Activated B cell treated with CpG ODN at 0.5 μM for 24 hours (primary cell): ENCODE measurements at regions not wholly inside any gene's neighbourhood (a gene's known extent, or its start where the extent isn't known, plus 50 kb on each side); places are given as distances from the start of the nearest gene placed in this dataset.
"Not testable (repeated sequence)": the region's sequence is repeated elsewhere in the genome, so short reads cannot be mapped to it uniquely, and the experiment has no call there.

Experiments
- ATAC-seq: fragments of 200-7000 bp; cut with Tn5 transposase; one replicate; pipeline ENCODE4 v1.10.0; 2021; ENCODE audit warnings: low read depth, mild to moderate bottlenecking, moderate library complexity
- CTCF ChIA-PET: fragments of 350-600 bp; sonication (Branson Sonifier 250); formaldehyde crosslinking; loops from one replicate; lab custom pipeline; 2021; ENCODE audit warnings: antibody characterized with exemption; lab: Charles Lee
- POLR2A ChIA-PET: fragments of 350-600 bp; sonication (Branson Sonifier 250); formaldehyde crosslinking; loops from one replicate; lab custom pipeline; 2021; ENCODE audit warnings: antibody characterized with exemption; lab: Charles Lee
- DNase-seq: peaks from one replicate; pipeline ENCODE4 v3.0.0; 2022
- H3K27ac Mint-ChIP-seq: one replicate; pipeline ENCODE4 v1.8.0; 2020; ENCODE audit warnings: mixed read lengths
- H3K27me3 Mint-ChIP-seq: one replicate; pipeline ENCODE4 v1.8.0; 2021; ENCODE audit warnings: mixed read lengths
- H3K36me3 Mint-ChIP-seq: one replicate; pipeline ENCODE4 v1.8.0; 2021; ENCODE audit warnings: low read depth, mixed read lengths
- H3K4me1 Mint-ChIP-seq: one replicate; pipeline ENCODE4 v1.8.0; 2021; ENCODE audit warnings: mixed read lengths
- H3K4me3 Mint-ChIP-seq: one replicate; pipeline ENCODE4 v1.8.0; 2020; ENCODE audit warnings: mild to moderate bottlenecking, mixed read lengths
- H3K9me3 Mint-ChIP-seq: one replicate; pipeline ENCODE4 v1.8.0; 2020; ENCODE audit warnings: mixed read lengths
- intact Hi-C: fragments of 100-400 bp; cut with micrococcal nuclease; formaldehyde crosslinking; loops from one replicate; pipeline ENCODE4 v1.15.1; 2024

DNA sequence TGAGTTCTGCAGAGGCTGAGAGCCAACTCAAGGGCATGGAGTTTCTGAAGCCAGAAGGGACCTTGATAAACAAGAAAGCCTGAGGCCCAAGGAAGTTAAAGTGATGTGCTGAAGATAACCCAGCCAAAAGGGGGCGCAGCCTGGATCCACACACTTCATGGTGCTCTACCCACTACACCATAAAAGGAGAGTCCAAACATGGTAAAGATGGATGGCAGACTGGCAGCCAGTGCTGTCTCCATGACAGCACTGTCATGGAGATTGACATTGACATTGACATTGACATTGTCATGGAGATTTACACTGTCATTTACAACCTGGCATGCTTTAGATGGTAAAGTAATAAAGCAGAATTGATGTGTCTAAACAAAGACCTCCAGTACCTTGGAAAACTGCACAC, 67.2 kb upstream of the PLGLB2 start:
- POLR2A ChIA-PET, CTCF ChIA-PET, H3K36me3 Mint-ChIP-seq, H3K4me3 Mint-ChIP-seq, intact Hi-C loops, ATAC-seq, H3K9me3 Mint-ChIP-seq, H3K27ac Mint-ChIP-seq, H3K4me1 Mint-ChIP-seq, H3K27me3 Mint-ChIP-seq, DNase-seq: not testable (repeated sequence)

DNA sequence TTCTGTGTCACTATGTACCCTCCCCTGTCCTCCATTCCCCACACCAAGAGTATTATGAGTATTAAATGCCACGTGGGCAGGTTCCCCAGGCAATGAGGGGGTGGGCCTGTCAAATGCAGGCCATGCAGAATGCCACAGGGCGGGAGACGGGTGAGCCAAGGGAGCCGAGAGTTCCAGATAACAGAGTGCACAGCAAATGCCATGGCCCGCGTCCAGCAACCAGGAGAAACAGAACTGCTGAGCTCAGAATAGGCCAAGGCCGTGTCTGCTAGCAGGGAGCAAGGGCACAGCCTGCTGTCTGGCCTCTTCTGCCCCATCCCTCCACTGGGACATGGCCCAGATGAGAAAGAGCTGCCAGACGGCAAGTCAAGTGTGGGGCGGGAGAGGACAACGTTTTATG, 64.4 kb upstream of the PLGLB2 start:
- POLR2A ChIA-PET, H3K27ac Mint-ChIP-seq, DNase-seq, H3K27me3 Mint-ChIP-seq, H3K36me3 Mint-ChIP-seq, H3K4me3 Mint-ChIP-seq, H3K4me1 Mint-ChIP-seq, CTCF ChIA-PET, H3K9me3 Mint-ChIP-seq, intact Hi-C loops, ATAC-seq: not testable (repeated sequence)

GRCh38 chr2:87683961-87684360, 63.9 kb upstream of the PLGLB2 start:
- H3K36me3 Mint-ChIP-seq, CTCF ChIA-PET, H3K27ac Mint-ChIP-seq, intact Hi-C loops, DNase-seq, H3K4me1 Mint-ChIP-seq, POLR2A ChIA-PET, H3K27me3 Mint-ChIP-seq, H3K4me3 Mint-ChIP-seq, H3K9me3 Mint-ChIP-seq, ATAC-seq: not testable (repeated sequence)

DNA sequence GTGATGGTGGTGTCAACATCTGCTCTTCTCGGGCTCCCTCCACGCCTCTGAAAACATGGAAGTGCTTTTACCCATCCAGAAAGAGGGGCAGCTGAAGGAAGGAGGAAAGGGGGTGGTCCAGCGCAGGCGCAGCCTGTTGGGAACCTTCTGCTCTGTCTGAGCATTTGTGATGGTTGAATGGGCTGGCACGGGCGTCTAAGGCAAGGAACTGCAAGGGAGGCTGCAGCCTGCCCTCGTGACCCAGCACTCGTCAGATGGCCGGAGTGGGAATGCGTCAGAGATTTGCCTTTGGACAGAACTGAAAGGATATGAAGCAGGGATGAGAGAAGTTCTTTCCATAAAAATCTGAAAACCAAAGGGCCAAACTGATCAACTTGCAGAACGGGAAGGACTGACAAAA, 62.3 kb upstream of the PLGLB2 start:
- H3K9me3 Mint-ChIP-seq, CTCF ChIA-PET, DNase-seq, POLR2A ChIA-PET, H3K4me1 Mint-ChIP-seq, H3K4me3 Mint-ChIP-seq, H3K36me3 Mint-ChIP-seq, H3K27ac Mint-ChIP-seq, ATAC-seq, H3K27me3 Mint-ChIP-seq, intact Hi-C loops: not testable (repeated sequence)

DNA sequence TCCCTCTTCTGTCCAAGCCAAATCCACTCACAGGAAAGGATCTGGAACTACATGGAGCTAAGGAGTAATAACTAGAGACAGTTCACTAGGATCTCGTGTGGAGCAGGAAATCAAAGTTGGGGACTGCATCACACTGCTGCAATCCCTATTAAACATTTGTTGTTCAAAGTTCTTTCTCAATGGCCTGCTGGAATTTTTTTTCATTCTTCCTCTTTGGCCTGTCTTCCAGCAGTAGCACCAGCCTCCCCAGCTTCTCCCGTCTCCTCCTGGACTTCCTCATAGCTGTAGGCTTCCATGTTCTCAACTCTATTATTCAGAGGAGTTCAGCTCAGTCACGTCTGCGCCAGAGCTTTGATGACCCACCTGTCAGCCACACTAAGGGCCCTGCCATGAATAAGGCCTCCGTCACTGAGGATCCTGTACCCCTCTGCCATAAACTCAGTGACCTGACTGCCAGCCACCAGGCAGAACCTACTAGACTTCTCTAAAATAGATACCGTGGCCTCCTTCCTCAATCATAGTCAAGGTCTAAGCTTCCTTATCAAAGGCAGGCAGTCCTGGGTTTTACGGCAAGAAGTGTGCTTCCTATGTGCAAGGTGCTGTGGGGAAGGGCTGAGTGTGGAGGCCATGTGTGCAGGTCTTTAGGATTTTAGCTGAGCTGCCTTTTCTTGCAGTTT, 60.9 kb upstream of the PLGLB2 start:
- CTCF ChIA-PET, H3K9me3 Mint-ChIP-seq, intact Hi-C loops, H3K36me3 Mint-ChIP-seq, H3K27ac Mint-ChIP-seq, DNase-seq, H3K4me1 Mint-ChIP-seq, POLR2A ChIA-PET, H3K4me3 Mint-ChIP-seq, H3K27me3 Mint-ChIP-seq, ATAC-seq: not testable (repeated sequence)

- H3K27ac Mint-ChIP-seq = not testable (repeated sequence)
These were observed 60.2 kb upstream of the PLGLB2 start for GRCh38 chr2:87687550-87688270.

GRCh38 chr2:87691899-87692592, 55.8 kb upstream of the PLGLB2 start:
- CTCF ChIA-PET, H3K9me3 Mint-ChIP-seq, H3K27ac Mint-ChIP-seq: not testable (repeated sequence)

More at GRCh38 chr2:87687550-87688270, 60.2 kb upstream of the PLGLB2 start:
- DNase-seq, POLR2A ChIA-PET, H3K4me1 Mint-ChIP-seq, intact Hi-C loops, H3K9me3 Mint-ChIP-seq, H3K36me3 Mint-ChIP-seq, ATAC-seq, H3K4me3 Mint-ChIP-seq, H3K27me3 Mint-ChIP-seq, CTCF ChIA-PET: not testable (repeated sequence)

GRCh38 chr2:87692914-87693313, 55.0 kb upstream of the PLGLB2 start:
- DNase-seq, H3K9me3 Mint-ChIP-seq, H3K4me3 Mint-ChIP-seq, CTCF ChIA-PET, intact Hi-C loops, H3K27ac Mint-ChIP-seq, H3K27me3 Mint-ChIP-seq, H3K4me1 Mint-ChIP-seq, H3K36me3 Mint-ChIP-seq, ATAC-seq, POLR2A ChIA-PET: not testable (repeated sequence)

More at GRCh38 chr2:87691899-87692592, 55.8 kb upstream of the PLGLB2 start:
- intact Hi-C loops, ATAC-seq, H3K4me3 Mint-ChIP-seq, DNase-seq, H3K4me1 Mint-ChIP-seq, H3K36me3 Mint-ChIP-seq, POLR2A ChIA-PET, H3K27me3 Mint-ChIP-seq: not testable (repeated sequence)

GRCh38 chr2:87693882-87694281, 54.0 kb upstream of the PLGLB2 start:
- POLR2A ChIA-PET, H3K9me3 Mint-ChIP-seq, H3K27me3 Mint-ChIP-seq, ATAC-seq, CTCF ChIA-PET, H3K4me1 Mint-ChIP-seq, H3K27ac Mint-ChIP-seq, DNase-seq, H3K36me3 Mint-ChIP-seq, intact Hi-C loops, H3K4me3 Mint-ChIP-seq: not testable (repeated sequence)

- H3K27ac Mint-ChIP-seq, ATAC-seq, H3K4me1 Mint-ChIP-seq, DNase-seq, POLR2A ChIA-PET, H3K27me3 Mint-ChIP-seq, H3K9me3 Mint-ChIP-seq, CTCF ChIA-PET, intact Hi-C loops, H3K4me3 Mint-ChIP-seq, H3K36me3 Mint-ChIP-seq: not testable (repeated sequence)
These were observed 52.1 kb upstream of the PLGLB2 start for GRCh38 chr2:87695596-87696323.
